Limb (tissue), 2 donors: ENCODE measurements at regions not wholly inside any gene's neighbourhood (a gene's known extent, or its start where the extent isn't known, plus 50 kb on each side); places are given as distances from the start of the nearest gene placed in this dataset.
"Not testable (repeated sequence)": the region's sequence is repeated elsewhere in the genome, so short reads cannot be mapped to it uniquely, and the experiment has no call there.

Experiments
- DNase-seq, 2 donors: peaks; one replicate each; pipeline ENCODE4 v3.0.0-alpha.2; 2016; ENCODE audit errors: extremely low spot score in 2 of 2

DNA sequence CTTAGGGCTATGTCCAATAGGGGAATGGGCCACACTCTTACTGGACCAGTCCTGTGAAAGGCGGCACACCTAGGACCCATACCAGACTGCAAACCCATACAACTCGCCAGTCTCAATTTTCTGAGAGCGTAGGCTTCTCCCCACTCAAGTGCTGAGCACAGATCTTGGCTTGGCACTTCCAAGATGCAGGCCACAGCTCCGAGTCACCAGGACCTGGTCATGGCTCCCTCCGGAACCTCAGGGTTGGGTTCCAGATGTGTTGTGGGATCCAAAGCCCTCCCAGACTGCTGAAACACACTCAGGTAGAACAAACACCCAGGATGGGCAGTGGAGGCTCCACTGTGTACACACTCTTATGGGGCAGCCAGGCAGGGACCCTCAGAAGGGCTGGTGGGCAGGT is 103.3 kb downstream of the TMEM144 start:
- DNase-seq = no peak

GRCh38 chr4:158314756-158315487 is 104.6 kb downstream of the TMEM144 start:
- no peak for DNase-seq

DNA sequence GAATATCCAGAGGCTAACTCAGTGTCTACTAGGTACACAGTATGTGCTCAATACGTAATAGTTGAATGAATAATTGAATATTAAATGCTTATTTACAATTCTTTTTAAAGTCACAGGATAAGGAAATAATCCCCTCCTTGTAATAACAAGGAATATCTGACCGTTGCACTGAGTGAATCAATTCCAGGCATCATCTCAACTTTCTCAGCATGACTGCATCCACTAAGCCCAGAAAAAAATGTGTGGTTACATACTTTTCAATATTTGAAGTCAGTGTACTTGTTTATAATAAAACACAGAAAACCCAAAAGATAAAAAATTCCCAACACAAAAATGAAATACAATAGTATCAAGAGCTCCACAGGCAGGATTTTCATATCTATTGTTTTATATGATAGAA is 105.4 kb downstream of the TMEM144 start:
- DNase-seq = no peak

DNA sequence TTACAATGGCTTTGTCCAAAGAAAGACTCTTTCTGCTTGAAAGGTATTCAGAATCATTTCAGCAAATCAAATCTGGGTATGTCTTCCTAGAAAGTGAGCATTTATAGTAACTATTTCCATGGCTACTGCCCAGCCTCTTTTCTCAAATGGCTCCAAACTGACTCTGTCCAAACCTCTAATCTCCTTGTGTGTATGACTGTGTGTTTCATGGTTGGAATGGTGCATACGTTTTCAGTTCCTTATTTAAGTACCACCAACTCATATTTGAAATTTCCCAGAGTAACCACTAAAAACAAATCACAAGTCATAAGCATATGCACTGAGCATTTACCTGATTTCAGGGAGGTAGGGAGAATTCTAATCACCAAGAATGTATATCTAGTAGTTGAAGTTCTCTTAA is 106.0 kb downstream of the TMEM144 start:
- DNase-seq = no peak

- DNase-seq = no peak
These were observed 109.6 kb downstream of the TMEM144 start for GRCh38 chr4:158319880-158320279.

GRCh38 chr4:158322109-158322508 is 111.8 kb downstream of the TMEM144 start:
- DNase-seq = no peak

DNA sequence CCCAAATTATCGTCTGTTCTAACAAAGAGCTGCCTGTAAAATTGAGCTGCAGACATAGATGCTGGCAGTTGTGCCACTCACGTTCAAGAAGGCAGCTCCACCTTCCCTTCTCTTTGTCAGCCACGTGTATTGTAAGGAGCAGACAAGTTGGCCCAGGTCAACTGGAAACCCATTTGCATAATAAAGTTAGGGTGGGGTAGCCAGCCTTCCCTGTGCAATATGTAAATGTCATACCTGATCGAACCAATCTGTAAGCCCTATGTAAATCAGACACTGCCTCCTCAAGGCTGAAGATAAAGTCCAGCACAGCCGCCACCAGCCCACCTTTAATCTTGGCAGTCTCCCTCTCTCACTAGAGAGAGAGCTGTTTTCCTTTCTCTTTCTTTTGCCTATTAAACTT is 117.2 kb downstream of the TMEM144 start:
- DNase-seq = no peak

GRCh38 chr4:158331863-158332262 is 121.6 kb downstream of the TMEM144 start:
- DNase-seq = no peak

DNA sequence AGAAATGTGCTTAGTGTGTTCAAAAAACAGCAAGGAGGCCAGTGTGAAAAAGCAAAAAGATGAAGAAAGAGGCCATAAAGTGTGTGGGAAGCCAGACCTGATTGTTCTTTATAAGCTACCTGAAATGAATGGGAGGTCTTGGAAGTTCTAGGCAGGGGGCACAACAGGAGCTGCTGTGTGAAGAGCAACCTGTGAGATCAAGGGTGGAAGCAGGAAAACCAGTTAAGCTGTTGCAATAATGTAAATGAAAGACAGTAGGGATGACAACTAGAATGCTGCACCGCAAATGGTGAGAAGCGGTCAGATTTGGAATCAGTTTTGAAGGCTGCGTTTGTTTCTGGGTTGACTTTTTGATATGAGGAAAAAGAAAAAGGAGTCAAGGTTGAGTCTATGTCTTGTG is 123.5 kb downstream of the TMEM144 start:
- DNase-seq = no peak

GRCh38 chr4:158341896-158342295 is 131.6 kb downstream of the TMEM144 start:
- no peak for DNase-seq

- DNase-seq = no peak
These were observed 136.3 kb downstream of the TMEM144 start for GRCh38 chr4:158346576-158346975.

DNA sequence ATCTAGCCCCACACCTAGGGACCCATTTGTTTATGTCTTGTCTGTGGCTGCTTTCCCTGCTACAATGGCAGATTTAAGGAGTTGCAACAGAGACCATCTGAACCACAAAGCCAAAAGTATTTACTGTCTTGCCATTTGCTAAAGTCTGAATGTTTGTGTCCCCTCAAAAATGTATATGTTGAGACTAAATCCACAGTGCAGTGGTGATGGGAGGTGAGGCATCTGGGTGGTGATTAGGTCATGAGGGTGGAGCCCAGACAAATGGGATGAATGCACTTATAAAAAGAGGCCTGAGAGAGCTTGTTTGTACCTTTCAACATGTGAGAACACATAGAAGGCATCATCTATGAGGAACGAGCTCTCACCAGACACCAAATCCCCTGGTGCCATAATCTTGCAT is 137.3 kb downstream of the TMEM144 start:
- DNase-seq = no peak

DNA sequence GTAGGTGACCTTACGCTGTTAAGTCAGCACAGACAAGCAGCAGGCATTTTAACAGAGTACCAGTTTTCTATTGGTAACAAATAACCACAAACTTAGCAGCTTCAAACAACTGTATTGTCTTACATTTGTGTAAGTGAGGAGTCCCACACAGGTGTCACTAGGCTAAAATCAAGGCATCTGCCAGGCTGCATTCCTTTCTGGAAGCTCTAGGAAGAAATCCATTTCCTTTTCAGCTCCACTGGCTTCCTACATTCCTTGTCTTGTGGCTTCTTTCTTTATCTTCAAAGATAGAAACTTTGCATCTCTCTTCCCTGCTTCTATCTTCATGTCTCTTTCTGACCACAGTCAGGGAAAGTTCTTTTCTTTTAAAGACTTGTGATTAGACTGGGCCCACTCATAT is 139.9 kb downstream of the TMEM144 start:
- no peak for DNase-seq

- no peak for DNase-seq
These were observed 143.4 kb downstream of the TMEM144 start for GRCh38 chr4:158353541-158354304.

DNA sequence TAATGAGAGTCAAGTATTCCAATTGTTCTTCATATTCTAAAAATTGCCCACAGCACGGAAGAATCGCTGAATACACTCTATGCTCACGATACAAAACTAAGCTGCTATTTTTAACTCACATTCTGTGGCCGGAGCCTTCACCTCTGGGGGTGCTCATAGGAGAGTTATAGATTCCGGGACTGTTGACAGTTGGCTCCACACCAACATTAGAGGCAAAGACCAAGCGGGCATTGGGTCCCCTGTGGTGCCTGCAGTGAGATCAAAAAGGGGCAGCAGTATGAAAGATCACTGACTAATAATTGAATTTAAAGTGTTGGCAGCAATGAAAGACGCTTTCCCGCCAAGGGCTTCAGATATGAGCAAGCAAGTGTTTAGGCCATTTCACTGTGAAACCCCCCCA is 146.0 kb downstream of the TMEM144 start:
- DNase-seq = peak in 1 of 2 donors; percentile 27

DNA sequence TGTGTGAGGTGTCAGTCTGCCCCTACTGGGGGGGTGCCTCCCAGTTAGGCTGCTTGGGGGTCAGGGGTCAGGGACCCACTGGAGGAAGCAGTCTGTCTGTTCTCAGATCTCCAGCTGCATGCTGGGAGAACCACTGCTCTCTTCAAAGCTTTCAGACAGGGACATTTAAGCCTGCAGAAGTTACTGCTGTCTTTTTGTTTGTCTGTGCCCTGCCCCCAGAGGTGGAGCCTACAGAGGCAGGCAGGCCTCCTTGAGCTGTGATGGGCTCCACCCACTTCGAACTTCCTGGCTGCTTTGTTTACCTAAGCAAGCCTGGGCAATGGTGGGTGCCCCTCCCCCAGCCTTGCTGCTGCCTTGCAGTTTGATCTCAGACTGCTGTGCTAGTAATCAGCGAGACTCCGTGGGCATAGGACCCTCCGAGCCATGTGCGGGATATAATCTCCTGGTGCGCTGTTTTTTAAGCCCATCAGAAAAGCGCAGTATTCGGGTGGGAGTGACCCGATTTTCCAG is 153.7 kb upstream of the RXFP1 start:
- not testable (repeated sequence) for DNase-seq

- no peak for DNase-seq
These were observed 150.5 kb upstream of the RXFP1 start for GRCh38 chr4:158371158-158371557.

DNA sequence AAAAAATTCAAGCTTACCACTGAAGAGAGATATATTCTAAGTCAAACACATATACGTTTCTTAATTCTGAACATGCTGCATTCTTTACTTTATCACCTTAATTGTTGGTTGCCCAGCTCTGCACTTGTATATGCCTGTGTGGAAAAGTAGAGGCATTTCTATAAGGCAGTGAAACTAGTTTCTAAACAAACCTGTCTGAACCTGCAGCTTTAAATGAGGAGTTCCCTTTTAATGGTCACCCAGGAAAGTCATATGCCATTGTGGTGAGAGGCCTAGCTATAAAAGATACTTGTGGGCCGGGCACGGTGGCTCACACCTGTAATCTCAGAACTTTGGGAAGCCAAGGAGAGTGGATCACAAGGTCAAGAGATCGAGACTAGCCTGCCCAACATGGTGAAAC is 147.4 kb upstream of the RXFP1 start:
- no peak for DNase-seq

- DNase-seq = no peak
These were observed 145.4 kb upstream of the RXFP1 start for GRCh38 chr4:158376106-158376840.

DNA sequence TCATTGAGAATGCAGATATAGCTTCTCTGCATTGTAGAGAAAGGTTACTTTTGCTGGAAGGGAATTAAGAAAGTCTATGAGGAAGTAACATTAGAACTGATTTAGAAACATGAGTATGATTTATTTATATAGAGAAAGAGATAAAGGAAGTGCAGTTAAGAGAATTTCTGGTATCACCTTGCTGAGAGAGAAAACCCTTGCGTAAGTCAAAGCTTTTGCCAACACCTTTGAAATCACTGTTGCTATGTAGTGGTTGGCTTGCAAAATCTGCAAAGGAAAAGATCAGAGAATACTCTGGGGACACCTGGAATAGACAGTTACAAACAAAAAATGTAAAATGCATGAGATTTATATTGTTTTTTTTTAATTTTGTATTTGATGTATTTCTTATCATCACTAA is 137.3 kb upstream of the RXFP1 start:
- DNase-seq = no peak

DNA sequence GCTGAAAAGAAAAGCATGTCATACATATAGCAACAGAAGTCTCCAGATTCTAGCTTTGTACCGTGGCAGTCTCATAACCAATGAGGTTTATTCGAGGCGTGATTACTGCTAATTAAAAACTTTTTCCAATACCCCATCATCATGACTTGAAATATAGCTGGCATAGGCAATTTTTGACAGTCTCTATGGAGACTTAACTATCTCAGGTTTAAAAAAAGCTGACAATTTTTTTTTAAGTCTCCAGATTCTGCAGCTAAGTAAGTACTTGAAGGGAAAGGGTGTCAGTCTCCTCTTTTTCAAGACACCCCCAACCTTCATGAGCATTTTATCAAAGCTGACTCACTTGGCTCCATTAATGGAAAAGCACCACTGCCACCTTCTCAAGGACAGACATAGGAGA is 126.3 kb upstream of the RXFP1 start:
- no peak for DNase-seq

DNA sequence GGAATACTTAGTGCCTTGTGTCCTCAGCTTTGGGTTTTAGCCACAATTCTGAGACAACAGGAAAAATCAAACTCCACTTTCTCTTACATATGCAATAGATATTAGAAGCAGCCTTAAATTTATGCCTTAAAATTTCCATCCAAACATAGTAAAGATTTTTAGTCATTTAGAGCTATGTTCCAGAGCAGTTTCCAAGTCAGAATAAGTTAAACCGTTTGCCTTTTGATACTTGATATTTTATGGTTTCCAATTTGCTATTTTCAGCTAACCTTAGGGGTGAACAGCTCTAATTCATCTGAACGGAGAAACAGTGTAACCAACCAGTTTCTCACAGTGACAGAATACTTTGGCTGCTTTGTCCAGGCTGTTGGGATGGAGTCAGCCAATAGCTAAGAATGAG is 125.8 kb upstream of the RXFP1 start:
- DNase-seq = peak in 1 of 2 donors; percentile 34
